GM12874 (cell line): ENCODE measurements at regions not wholly inside any gene's neighbourhood (a gene's known extent, or its start where the extent isn't known, plus 50 kb on each side); places are given as distances from the start of the nearest gene placed in this dataset.

Experiments used
- CTCF ChIP-seq: IDR thresholded peaks from 2 replicates; pipeline ENCODE4 v1.5.1; 2011; ENCODE audit warnings: low read depth, mild to moderate bottlenecking, control low read depth, low read length, moderate library complexity; ENCODE audit not compliant: insufficient read depth

GRCh38 chr5:154648229-154648628 is 106.9 kb upstream of the LARP1 start:
- TF ChIP-seq CTCF, result no peak

- no peak for TF ChIP-seq CTCF
These were observed 107.4 kb upstream of the LARP1 start for GRCh38 chr5:154647761-154648145.

DNA sequence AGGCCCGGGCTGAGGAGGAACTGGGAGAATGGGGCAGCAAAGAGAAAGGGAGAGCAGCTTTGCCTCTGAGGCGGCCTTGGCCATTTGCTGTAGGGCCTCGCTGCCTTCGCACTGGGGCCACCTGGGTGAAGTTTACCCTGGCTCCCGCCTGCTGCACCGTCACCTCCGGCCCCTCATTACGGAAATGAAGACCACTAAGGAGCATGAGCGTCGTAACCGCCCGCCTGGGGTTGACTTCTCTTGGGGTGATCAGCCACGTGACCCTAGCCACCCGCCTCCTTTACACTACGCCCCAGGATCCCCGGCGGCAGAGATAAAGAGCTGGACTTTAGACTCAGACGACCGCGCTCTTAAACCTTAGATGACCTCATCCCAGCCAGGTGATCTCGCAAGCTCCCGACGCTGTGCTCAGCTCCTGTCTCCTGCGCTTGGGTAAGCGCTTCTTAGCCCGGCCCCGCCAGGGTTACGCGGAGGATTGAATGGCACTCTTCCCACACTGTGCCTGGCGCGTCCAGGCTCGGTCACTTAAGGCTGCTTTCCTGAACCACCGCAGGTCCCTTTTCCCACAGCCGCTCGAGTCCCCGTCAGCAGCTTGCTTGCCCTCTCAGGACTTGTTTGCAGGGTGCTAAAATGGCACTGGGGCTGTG is 107.9 kb upstream of the LARP1 start:
- no peak for TF ChIP-seq CTCF

DNA sequence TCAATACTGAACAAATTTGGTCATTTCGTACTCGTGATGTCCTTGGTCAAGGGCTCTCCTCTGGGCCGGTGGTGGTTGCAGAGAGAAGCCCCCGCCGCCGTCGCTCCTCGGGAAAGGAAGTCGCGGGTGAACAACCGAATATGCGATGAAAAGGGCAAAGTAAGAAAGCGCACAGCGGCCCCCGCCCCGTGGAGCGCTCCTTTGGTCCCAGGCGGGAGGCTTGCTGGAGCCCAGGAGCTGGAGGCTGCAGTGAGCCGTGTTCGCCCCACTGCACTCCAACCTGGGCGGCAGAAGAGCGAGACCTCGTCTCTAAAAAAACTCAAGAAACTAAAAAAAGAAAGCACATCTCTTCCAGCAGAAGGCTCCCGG is 108.4 kb upstream of the LARP1 start:
- TF ChIP-seq CTCF, result no peak

- no peak for TF ChIP-seq CTCF
These were observed 110.3 kb upstream of the LARP1 start for GRCh38 chr5:154644745-154645411.

DNA sequence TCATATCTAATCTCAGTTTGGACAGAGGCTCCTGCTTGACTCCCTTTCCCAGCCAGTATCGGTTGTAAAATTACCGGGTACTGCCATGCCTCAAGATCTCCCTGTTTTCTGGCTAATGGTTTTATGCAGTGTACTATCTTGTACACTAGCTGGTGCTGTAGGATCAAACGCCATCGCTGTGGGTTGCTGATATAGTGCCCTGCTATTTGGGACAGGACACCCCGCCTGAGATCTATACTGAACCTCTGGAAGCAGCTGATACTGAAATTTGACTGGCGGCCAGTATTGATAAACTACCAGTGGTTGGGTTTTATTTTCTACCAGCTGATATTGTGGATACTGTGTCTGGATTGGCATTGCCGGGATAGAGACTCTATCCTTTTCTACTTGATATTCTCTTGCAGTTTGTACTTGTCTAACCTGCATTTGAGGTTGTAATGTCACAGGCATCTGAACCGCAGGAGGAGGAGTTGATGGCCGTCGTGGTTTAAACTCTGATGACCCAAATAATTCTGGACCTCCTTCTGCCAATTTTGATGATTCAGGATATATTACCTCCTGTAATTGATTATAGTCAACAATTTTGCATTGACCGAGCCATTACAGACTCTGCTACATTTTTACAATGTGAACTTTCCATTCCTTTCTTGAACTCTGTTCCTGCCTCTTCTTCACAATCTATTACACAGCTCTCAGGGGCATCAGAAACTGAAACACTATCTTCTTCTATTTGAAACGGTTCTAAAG is 112.5 kb upstream of the LARP1 start:
- peak; percentile 58 for TF ChIP-seq CTCF

DNA sequence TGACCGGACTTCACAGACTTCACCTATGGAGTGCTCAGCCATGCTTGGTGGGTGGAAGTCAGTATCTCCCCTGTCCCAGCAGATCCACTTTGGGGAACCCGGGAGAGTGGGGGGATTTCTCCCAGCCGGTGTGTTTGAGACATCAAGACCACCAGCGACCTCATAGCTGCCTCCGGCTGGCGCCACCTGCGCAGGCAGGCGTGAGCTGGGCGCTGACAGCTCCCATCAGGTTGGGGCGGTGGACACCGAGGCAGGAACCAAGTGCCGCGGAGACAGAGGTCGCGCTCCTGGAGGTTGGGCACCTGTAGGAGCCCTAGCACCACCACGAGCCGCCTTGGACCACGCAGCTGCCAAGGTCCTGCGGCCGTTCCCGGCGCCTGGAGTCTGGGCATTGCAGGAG is 124.0 kb upstream of the LARP1 start:
- TF ChIP-seq CTCF, result no peak
